ENCODE measurements at regions not wholly inside any gene's neighbourhood (a gene's known extent, or its start where the extent isn't known, plus 50 kb on each side); places are given as distances from the start of the nearest gene placed in this dataset.

GRCh38 chr16:73248316-73248715, 200.4 kb upstream of the ZFHX3 start:
- TF ChIP-seq EZH2 (IDR thresholded peaks at IDR 0.05; ENCODE audit: low read depth, low read length, severe bottlenecking) (no peak), POLR2A (IDR thresholded peaks at IDR 0.05; ENCODE audit: control extremely low read depth in 1 of 2, low read depth in 2 of 2, low read length in 2 of 2) (no peak), CTCF (IDR thresholded peaks at IDR 0.05; ENCODE audit: control extremely low read depth in 1 of 3, insufficient read depth in 1 of 3, low read depth in 1 of 3, low read length in 3 of 3) (no peak), JUN (IDR thresholded peaks at IDR 0.05; ENCODE audit: low read depth, low read length) (no peak), CHD2 (IDR thresholded peaks at IDR 0.05; ENCODE audit: low read length) (no peak), SP1 (IDR thresholded peaks at IDR 0.05; ENCODE audit: low read depth, low read length) (no peak), CBX5 (IDR thresholded peaks at IDR 0.05; ENCODE audit: low read depth, low read length) (no peak), BRCA1 (IDR thresholded peaks at IDR 0.05; ENCODE audit: low read depth, low read length) (no peak), EGR1 (IDR thresholded peaks at IDR 0.05; ENCODE audit: borderline replicate concordance, low read depth, low read length) (no peak), ATF2 (IDR thresholded peaks at IDR 0.05; ENCODE audit: low read length) (no peak), POLR2AphosphoS5 (IDR thresholded peaks at IDR 0.05; ENCODE audit: low read depth, low read length) (no peak), CHD1 (IDR thresholded peaks at IDR 0.05; ENCODE audit: low read depth, low read length) (no peak), KDM1A (IDR thresholded peaks at IDR 0.05; ENCODE audit: borderline replicate concordance, low read length) (no peak), EP300 (IDR thresholded peaks at IDR 0.05; ENCODE audit: borderline replicate concordance in 1 of 2, low read depth in 2 of 2, low read length in 2 of 2) (no peak)

Data from H1 (cell line).